ENCODE measurements at regions not wholly inside any gene's neighbourhood (a gene's known extent, or its start where the extent isn't known, plus 50 kb on each side); places are given as distances from the start of the nearest gene placed in this dataset.

DNA sequence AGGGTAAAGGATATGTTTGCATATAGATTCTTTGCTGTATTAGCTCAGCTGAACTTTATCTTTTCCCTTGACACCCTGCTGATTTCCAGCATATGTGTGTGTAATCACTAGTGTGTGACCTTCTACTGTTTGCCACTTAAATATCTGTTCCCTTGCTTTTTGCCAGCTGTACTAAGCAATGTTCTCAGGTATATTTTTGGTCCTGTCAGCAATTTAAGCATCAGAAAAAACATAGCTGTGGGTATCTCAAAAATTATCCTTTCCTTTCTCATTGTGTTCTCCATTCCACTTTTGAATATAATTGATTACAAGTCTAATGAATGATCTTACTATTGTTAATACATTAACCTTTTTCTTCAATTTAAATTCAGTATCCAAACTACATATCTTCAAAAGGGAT is 59.2 kb upstream of the CDH10 start:
- no peak overlapping the region for H3K4me3 ChIP-seq (ENCODE audit: low read depth, low read length)
- no peak for DNase-seq (ENCODE audit: low read depth)
